ENCODE measurements at regions not wholly inside any gene's neighbourhood (a gene's known extent, or its start where the extent isn't known, plus 50 kb on each side); places are given as distances from the start of the nearest gene placed in this dataset.

- TF ChIP-seq CTCF (conservative IDR thresholded peaks at IDR 0.05; ENCODE audit: low read depth, low read length) (no peak), RFX5 (IDR thresholded peaks at IDR 0.05; ENCODE audit: low read depth, low read length) (no peak), POLR2A (IDR thresholded peaks at IDR 0.05; ENCODE audit: low read depth, low read length) (no peak), CEBPB (IDR thresholded peaks at IDR 0.05; ENCODE audit: low read depth, low read length) (no peak), CHD1 (IDR thresholded peaks at IDR 0.05; ENCODE audit: low read depth, low read length) (no peak), MAFK (IDR thresholded peaks at IDR 0.05; ENCODE audit: low read depth, low read length) (no peak), FOS (IDR thresholded peaks at IDR 0.05; ENCODE audit: low read depth, low read length) (no peak), ELK1 (IDR thresholded peaks at IDR 0.05; ENCODE audit: borderline replicate concordance, low read depth, low read length) (no peak), RAD21 (IDR thresholded peaks at IDR 0.05; ENCODE audit: low read length) (no peak), SMC3 (IDR thresholded peaks at IDR 0.05; ENCODE audit: low read depth, low read length) (no peak)
Observed at GRCh38 chr17:65323049-65323448, 185.9 kb downstream of the RGS9 start.

Data from IMR-90 (cell line).